KG1 (cell line): ENCODE measurements at regions not wholly inside any gene's neighbourhood (a gene's known extent, or its start where the extent isn't known, plus 50 kb on each side); places are given as distances from the start of the nearest gene placed in this dataset.

Experiments used
- DNase-seq: peaks from one replicate; lab custom pipeline; 2025; lab: John Stamatoyannopoulos, UW

DNA sequence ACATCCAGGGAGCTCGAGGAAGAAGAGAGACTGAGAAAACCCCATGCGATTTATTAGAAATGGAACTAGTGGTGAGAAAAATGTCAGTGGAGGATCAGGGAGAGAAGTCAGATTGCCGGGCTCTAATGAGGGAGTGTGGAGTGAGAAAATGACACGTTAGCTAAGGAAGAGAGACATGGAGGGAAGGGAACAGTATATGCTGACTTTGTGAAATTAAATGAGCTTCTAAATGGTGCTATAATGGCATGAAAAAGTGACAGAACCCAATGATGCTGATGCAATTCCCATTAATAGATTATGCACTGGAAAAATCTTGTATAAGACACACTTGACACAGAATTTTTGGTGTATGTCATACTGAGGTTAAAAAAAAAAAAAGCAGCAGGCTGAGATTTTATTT, 112.6 kb downstream of the HSPH1 start:
- no peak for DNase-seq

DNA sequence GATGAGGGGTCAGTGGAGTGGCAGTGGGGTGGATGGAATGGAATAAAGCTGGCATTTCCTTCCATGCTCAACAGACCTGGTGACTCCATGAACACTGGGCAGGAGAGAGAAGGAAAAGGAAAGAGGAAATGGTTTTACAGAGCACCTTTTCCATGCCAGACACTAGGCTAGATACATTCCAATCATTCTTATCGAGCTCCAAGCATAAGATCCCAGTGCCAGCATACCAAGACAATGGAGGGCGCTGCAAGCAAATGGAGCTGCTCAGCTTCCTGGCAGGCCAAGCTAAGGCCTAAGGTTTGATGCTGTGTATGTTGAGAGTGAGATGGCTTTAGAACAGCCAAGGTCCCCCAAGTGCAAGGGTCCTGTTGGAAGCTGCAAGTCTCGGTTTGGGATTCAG, 113.2 kb downstream of the HSPH1 start:
- no peak for DNase-seq

DNA sequence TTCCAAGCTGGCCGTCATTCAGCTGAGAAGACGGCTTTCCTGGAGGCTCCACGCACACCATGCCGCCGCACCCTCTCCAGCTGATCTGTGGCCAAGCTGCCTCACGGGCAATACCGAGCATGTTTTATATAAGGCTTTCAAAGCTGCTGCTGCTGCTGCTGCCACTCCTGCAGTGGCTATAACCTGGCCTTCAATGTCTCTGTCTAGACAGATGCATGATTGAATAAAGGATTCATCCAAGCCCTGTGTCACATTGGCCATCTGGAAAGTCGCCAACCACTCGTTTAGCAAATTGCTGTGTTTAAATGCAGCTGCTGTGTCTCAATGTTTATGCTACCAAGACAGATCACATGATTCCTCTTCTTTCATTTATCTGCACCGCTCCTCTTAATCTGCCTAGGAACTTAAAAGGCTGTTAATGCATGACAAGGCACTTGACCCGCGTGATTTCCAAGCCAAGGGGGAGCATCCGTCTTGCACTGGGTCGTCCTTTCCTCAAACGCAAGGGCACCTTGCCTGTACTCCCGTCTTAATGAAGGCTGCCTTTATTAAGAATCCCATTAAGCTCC, 114.3 kb downstream of the TEX26 start:
- DNase-seq = no peak

DNA sequence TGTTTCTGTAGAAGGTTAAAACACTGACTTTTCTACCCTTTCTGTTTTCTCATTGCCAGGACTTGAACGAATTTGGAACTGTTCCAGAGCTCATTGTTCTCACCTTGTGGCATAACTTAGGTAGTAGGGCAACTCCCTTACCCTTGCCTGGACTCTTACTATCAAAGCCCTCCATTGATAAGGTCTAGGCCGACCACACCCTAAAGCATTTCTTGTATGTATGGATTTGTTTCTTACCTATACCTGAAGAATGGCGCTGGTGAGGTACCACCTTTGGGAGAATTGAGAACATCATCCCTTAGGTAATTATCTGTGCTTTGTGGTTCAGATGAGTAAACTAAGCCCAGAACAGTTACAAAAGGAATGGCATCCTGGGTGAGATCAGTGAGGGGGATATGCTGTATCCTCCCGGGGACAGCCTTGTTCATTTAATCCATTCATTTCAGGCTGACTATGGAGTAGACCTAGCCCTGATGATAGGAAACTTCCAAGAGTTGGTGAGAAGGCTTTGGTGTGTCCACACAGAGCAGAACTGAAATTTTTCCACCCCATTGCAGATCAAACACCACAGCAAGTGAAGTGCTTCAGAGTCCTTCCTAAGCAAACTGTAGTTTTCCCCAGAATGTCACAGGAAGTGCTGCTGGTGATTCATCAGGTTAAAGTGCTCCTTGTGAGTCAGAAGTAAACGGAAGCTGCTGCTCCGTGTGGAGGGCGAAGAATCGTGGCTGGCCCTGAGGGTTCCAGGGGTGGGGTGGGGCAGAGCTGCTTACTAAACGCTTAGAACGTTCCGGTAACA, 113.0 kb downstream of the TEX26 start:
- peak; percentile 17 for DNase-seq

DNA sequence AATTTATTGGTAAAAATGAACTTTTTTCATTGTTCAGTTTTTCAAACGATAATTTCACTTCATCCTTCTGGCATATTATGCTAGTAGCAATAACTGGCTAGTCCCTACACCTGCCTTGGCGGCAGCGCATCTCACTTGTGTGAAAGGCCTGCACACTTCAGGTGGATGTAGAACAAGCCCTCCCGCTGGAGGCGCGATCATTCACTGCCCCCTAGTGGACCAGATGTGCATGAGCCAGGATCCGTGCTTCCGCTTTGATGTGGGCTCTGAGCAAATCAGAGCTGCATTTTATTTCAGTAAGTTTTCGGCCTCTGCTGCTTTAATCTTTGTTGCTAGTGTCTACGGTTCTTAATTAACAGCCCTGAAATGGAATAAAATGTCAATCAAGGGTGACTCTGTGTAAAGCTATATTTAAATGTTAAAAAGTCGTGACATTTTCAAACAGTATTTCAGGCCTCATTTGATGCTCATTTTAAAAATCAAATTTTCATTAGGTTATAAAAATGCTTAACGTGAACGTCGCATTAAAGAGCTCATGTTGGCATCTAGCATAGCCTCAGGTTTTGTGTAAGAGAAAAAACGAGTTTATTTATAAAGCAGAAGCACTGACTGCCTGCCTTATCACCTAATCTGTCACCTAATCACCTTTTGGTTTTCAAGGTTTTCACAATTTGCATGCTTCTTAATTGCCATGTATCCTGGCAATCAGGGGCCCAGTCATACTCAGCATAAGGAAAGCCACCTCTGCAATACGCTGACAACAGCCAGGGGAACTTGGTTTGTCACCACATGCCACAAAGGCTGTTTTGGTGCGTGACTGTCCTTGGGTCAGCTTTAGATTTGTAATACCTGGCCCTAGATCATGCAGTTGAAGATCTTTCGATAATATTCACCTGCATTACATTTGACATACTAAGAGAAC, 112.2 kb downstream of the TEX26 start:
- peak; percentile 54 for DNase-seq

DNA sequence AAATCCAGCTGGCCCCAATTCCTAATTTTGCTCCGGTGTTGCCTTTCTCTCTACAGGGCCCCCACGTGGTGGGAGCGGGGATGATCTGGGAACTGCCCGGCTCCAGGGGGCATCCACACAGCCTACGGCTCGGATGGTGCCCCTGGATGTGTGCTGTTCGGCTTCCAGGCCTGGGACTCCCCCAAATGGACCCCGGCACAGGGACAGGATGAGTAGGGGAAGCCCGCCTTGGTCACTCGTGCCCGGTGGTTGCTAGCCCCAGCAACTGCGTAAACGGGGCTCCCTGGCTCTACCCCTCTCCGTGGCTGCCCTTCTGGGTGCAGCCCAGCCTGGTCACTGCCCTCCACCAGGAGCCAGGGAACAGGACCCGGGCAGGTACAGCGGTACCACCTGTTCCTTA, 111.5 kb downstream of the TEX26 start:
- DNase-seq = no peak

DNA sequence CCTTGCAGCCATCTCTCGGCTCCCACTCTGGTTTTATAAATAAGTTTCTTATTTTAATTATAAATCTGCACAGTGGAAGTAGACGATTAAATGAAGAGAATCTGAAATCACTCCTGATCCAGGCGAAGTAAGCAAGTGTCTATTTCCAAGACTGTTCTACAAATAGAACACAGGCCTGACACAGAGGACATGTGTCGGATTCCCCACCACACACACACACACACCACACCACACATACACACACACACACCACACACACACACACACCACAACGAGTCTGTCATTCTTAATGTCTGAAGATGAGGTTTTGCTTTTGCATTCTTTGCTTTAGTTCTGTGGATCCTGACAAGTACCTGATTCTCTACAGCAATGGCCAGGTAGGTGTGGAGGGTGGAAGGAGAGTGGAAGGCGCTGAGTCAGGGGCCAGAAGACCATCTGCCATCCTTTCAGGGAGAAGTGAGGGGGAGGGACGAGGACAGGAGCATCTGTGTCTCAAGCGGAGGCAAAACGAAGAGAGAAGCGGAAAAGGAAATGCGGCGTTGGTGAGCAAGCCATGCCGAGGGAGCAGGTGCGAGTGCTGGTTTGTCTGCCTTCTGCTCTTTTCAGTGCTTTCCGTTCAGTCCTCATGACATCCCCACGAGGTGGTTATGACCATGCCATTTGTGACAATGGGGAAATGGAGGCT, 110.2 kb downstream of the TEX26 start:
- no peak for DNase-seq

DNA sequence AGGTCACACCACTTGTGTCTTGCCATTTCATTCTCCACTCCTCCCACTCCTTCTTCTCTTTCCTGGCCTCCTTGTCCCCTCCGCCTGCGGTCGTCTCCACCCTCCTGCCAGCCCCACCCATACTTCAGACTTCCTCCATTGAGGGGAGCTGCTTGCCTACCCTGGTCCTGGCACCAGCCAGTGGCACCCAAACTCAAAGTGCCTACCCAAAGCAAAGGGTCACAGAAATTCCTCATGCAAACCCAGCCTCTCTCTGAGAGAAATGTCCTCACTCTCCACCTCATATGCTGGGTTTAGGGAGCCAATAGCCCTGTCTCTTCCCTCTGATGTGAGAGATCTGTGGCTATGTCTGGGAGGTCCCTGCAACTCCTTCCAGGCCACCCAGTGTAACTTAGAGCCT, 109.6 kb downstream of the TEX26 start:
- DNase-seq = no peak

DNA sequence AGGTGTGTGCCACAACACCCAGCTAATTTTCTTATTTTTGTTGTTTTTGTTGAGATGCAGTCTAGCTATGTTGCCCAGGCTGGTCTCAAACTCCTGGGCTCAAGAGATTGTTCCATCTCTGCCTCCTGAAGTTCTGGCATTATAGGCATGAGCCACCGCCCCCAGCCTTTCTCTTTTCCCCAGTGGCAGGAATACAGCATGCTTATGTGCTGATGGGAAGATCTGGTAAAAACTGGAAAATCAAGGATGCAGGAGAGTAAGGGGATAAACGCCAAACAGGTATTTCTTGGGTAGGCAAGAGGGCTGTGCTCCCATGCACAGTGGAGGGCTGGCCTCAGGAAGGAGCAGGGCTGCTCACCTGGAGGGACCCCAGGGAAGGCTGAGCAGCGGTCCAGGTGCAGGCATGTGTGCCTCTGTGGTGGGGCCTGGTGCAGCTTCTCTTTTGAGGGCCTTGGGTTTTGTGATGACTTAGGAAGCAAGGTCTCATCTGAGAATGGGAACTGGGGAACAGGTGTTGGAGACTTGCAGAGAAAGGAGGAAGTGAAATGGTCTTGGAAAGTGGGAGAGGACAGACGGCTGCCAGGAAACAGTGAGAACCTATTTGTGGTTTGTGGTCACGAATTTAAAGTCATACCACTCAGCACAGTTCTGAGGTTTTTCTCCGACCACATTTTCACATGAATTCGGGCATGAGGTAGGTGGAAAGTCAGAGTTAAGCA, 106.5 kb downstream of the TEX26 start:
- peak; percentile 28 for DNase-seq

DNA sequence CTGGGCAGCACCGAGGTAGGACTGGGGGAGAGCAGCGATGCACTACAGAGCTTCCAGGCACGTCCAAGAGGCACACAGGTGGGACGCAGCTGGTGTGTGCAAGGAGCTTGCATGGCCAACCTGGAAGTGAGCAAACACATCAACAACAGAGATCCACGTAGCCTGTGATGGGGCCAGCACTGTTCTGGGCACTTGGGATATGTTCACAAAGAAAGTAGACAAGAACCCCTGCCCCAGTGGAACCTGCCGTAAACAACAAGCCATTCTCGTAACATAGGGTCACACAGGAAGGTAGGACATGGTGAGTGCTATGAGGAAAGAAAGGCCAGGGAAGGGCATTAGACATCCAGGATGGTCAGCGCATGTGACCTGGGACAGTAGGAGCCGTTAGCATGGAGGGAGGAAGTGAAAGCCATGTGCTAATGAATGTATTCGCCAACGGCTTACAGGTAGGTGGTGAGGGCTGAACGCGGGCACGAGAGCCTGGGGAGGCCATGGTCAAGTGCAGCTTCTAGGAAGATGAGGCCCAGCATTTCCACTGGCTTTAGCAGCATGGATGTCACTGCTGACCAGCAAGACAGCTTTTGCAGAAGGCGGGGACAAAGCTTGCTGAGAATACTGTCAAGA, 105.5 kb downstream of the TEX26 start:
- no peak for DNase-seq

DNA sequence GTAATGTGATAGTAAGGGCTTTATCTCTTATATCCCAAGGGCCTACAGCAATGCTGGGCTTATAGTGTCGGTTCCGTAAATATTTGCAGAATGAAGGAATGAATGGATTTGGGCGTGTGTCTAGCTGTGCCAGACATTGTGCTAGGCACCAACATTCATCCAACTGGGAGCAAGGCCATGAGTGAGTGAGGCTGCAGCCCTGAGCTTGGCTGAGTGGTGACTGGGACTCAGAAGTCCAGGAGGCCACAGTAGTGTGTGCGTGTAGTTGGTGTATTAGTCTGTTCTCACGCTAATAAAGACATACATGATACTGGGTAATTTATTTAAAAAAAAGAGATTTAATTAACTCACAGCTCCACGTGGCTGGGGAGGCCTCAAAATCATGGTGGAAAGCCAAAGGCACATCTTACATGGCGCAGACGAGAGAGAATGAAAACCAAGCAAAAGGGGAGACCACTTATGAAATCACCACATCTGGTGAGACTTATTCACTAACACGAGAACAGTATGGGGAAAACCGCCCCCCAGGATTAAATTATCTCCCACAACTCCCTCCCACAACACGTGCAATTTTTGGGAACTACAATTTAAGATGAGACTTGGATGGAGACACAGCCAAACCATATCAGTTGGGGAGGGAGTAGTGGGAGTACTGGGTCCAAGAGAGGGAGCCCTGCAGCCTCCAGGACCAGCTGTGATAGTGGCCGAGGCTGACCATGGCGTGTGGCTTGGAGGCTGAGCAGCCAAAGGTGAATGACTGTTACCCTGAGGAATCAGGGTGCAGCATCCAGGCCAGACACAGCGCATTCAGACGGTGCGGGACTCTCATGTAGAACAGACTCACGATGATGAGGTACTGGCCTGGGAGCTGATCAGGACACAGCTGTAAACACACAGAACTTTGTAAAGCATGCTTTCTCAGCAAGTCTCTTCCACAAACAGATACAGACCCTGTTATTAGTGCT, 104.6 kb downstream of the TEX26 start:
- no peak for DNase-seq

DNA sequence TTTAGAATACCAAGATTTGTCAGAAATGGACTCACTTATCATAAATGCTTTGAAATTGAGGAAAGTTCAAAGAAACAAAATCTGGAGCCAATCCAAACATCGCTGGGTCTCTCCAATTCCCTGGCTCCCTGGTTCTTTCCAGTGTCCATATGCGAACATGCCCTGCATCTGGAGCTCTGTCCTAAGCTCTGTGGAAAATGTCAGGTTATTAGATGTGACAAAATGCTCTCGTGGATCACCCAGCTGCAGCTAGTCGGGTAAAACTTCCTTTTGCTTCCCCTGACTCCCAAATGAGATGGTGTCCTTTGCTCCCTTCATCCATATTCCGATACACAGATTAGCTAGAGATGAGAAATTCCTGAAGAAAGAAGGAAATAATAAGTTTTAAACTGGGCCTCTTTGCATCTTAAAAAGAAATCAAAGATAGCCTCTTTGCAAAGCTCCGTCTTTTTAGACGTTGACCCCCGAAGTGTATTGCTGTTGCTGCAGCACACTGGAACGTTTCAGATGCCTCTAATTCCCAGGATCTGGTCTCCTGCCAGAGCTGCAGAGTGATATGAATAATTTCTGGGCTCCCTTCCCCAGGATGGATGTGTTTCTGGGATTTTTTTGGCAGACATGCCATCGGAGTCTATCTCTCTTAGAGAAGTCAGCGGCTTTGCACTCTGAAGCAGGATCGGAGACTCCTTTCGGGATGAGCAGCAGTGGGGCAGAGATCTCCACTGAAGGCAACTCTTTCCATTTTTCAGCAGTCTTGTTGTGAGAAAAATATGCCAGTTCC, 102.9 kb downstream of the TEX26 start:
- no peak for DNase-seq

DNA sequence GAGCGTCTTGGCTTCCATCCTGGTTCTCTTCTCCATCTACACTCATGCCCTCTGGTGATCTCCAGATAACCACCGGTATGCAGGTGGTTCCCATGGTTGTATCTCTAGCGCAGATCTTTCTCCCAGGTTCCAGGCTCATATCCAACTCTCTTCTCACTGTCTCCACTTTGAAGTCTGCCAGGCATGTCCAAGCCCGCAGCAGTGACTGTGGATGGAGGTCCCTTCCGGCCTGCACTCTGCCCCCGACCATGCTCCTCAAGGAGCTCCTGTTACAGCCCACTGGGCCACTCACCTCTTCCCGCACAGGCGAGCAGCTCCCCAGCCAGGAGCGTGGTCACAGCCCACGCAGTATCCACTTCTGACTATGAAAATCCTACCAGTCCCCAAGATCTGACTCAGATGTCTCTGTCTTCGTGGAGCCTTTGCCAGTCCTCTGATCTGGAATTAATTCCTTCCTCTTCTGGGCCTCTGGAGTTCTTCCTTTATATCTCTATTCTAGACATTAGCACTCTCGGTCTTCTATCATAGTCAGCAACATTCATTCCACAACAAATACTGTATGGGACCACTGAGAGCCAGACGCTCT, 100.2 kb downstream of the TEX26 start:
- no peak for DNase-seq

DNA sequence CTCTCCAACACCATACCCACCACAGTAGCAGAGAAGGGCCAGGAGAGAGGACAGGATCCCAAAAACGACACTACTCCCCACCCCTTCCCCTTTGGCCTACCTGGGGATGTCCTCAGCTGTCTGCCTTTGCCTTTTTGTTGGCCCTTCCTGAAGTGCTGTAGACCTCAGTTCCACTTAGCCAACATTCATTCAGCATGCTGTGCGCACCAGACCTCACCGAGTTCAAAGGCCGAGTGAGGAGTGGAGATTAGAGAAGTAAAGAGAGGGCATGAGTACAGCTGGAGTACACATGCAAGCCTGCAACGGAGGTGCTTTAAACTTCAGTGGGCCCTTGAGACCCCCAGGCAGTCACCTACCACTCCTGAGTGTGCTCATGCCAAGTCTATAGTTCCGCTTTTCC, 99.0 kb downstream of the TEX26 start:
- DNase-seq = no peak

DNA sequence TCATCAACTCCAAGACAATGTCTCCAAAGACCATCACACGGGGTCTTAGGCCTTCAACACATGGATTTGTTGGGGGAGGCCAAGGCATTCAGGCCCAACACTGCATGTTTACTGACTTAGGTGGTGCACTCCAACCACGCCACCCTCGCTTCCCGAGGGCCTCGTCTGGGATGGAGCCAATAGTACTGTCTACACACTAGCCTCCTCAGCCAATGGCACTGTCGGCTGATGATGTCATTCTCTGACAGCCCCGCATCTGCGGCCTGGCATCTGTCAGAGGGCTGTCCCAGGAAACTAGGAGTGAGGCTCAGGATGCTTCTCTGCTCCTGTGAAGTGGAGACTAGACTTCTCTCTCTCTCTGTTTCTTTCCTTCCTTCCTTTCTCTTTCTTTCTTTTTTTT, 96.6 kb downstream of the TEX26 start:
- no peak for DNase-seq

DNA sequence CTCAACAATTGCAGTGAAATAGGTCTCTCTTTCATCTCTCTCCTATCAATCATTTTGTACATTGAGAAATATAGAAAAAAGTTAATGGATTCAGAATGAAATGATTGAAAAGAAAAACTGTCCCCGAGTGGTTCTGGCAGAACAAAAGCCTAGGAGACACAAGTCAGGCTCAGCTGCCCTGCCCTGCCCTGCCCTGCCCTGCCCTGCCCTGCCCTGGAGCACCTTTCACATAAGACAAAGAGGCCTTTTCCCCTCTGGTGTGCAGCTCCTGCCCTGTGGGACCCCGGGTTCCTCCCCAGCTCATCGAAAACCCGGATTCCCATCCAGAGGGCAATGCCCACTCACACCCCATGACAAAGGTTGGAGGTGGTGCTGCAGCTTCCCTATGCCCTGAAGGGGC, 94.7 kb downstream of the TEX26 start:
- no peak for DNase-seq
